ENCODE measurements at regions not wholly inside any gene's neighbourhood (a gene's known extent, or its start where the extent isn't known, plus 50 kb on each side); places are given as distances from the start of the nearest gene placed in this dataset.
"Not testable (repeated sequence)": the region's sequence is repeated elsewhere in the genome, so short reads cannot be mapped to it uniquely, and the experiment has no call there.

GRCh38 chr9:38516273-38516672, 92.0 kb upstream of the IGFBPL1 start:
- not testable (repeated sequence) for H3K27me3 ChIP-seq (replicated peaks in 1 of 2; ENCODE audit: control insufficient read depth in 2 of 2, insufficient read depth in 2 of 2, low read length in 1 of 2); ATAC-seq; FAIRE-seq

GRCh38 chr9:38515055-38515454, 90.8 kb upstream of the IGFBPL1 start:
- H3K27ac ChIP-seq (ENCODE audit: control insufficient read depth, insufficient read depth); POLR2A ChIA-PET; H3K36me3 ChIP-seq (ENCODE audit: control insufficient read depth in 2 of 2, insufficient read depth in 2 of 2, low read length in 1 of 2); ATAC-seq; H3K4me3 ChIP-seq; H3K9ac ChIP-seq (ENCODE audit: control insufficient read depth, insufficient read depth, low read length); H4K20me1 ChIP-seq (ENCODE audit: control insufficient read depth, insufficient read depth); DNase-seq (ENCODE audit: low read depth, low spot score); H2AFZ ChIP-seq (ENCODE audit: control insufficient read depth, low read depth, low read length); in situ Hi-C loops (cut with MboI); H3K27me3 ChIP-seq (replicated peaks in 1 of 2; ENCODE audit: control insufficient read depth in 2 of 2, insufficient read depth in 2 of 2, low read length in 1 of 2); H3K79me2 ChIP-seq (ENCODE audit: control insufficient read depth, insufficient read depth, low read length); H3K4me1 ChIP-seq (ENCODE audit: control insufficient read depth, insufficient read depth, low read length); RAD21 ChIA-PET (ENCODE audit: unreplicated experiment); BruUV-seq (replicated peaks); H3K4me2 ChIP-seq (ENCODE audit: control insufficient read depth, insufficient read depth); CTCF ChIA-PET; FAIRE-seq; H3K9me3 ChIP-seq (replicated peaks; ENCODE audit: control insufficient read depth, insufficient read depth, low read length): not testable (repeated sequence)
- intact Hi-C loops (cut with micrococcal nuclease; ENCODE audit: unreplicated experiment): loop anchor here (10.0 kb wide), 1 partner anchor 70 kb away; no protein-coding TSS in a partner anchor
- 0% methylated on average over 3 of the region's 3 CpGs for WGBS (ENCODE audit: insufficient coverage, insufficient replicate concordance, low lambda C conversion rate, missing lambda C conversion rate)
- SMC1A ChIA-PET (ENCODE audit: uncharacterized antibody, unreplicated experiment): interaction anchor here (0.8 kb wide), 1 partner anchor 82 kb away, joined by 4 read pairs; no protein-coding TSS in a partner anchor

More at GRCh38 chr9:38516273-38516672, 92.0 kb upstream of the IGFBPL1 start:
- BruUV-seq (replicated peaks); H3K4me2 ChIP-seq (ENCODE audit: control insufficient read depth, insufficient read depth); RAD21 ChIA-PET (ENCODE audit: unreplicated experiment); H3K27ac ChIP-seq (ENCODE audit: control insufficient read depth, insufficient read depth); H3K79me2 ChIP-seq (ENCODE audit: control insufficient read depth, insufficient read depth, low read length); H4K20me1 ChIP-seq (ENCODE audit: control insufficient read depth, insufficient read depth); H3K4me1 ChIP-seq (ENCODE audit: control insufficient read depth, insufficient read depth, low read length); H2AFZ ChIP-seq (ENCODE audit: control insufficient read depth, low read depth, low read length); H3K36me3 ChIP-seq (ENCODE audit: control insufficient read depth in 2 of 2, insufficient read depth in 2 of 2, low read length in 1 of 2); POLR2A ChIA-PET; H3K9me3 ChIP-seq (replicated peaks; ENCODE audit: control insufficient read depth, insufficient read depth, low read length); H3K9ac ChIP-seq (ENCODE audit: control insufficient read depth, insufficient read depth, low read length); in situ Hi-C loops (cut with MboI); CTCF ChIA-PET; DNase-seq (ENCODE audit: low read depth, low spot score); H3K4me3 ChIP-seq: not testable (repeated sequence)
- SMC1A ChIA-PET (ENCODE audit: uncharacterized antibody, unreplicated experiment): interaction anchor here (0.6 kb wide), 1 partner anchor 599 kb away, joined by 3 read pairs; no protein-coding TSS in a partner anchor
- WGBS (ENCODE audit: insufficient coverage, insufficient replicate concordance, low lambda C conversion rate, missing lambda C conversion rate): 25% methylated on average over 3 of the region's 3 CpGs
- intact Hi-C loops (cut with micrococcal nuclease; ENCODE audit: unreplicated experiment): loop anchor here (10.0 kb wide), 1 partner anchor 71 kb away; no protein-coding TSS in a partner anchor

DNA sequence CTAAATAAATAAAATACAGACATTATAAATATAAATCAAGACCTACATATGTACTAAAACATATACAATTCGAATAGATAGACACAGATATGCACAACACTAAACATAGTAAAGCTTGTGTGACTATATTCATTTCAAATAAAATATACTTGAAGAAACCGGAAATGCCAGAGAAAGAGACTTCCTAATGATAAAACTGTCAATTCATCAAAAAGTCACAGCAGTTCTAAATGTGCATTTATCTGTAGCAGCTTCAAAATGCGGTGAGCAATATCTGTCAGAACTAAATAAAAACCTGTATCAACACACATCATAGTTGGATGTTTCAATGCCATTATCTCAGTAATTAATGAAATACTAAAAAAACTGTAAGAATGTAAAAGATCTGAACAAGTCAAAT, 86.1 kb upstream of the IGFBPL1 start:
- intact Hi-C loops (cut with micrococcal nuclease; ENCODE audit: unreplicated experiment): loop anchor here (10.0 kb wide), 1 partner anchor 66 kb away; no protein-coding TSS in a partner anchor
- ATAC-seq; POLR2A ChIA-PET; H3K9me3 ChIP-seq (replicated peaks; ENCODE audit: control insufficient read depth, insufficient read depth, low read length); RAD21 ChIA-PET (ENCODE audit: unreplicated experiment); in situ Hi-C loops (cut with MboI); H3K9ac ChIP-seq (ENCODE audit: control insufficient read depth, insufficient read depth, low read length); FAIRE-seq; H2AFZ ChIP-seq (ENCODE audit: control insufficient read depth, low read depth, low read length); H3K27me3 ChIP-seq (replicated peaks in 1 of 2; ENCODE audit: control insufficient read depth in 2 of 2, insufficient read depth in 2 of 2, low read length in 1 of 2); SMC1A ChIA-PET (ENCODE audit: uncharacterized antibody, unreplicated experiment); H3K27ac ChIP-seq (ENCODE audit: control insufficient read depth, insufficient read depth); H3K4me3 ChIP-seq; H3K4me1 ChIP-seq (ENCODE audit: control insufficient read depth, insufficient read depth, low read length); H4K20me1 ChIP-seq (ENCODE audit: control insufficient read depth, insufficient read depth); CTCF ChIA-PET; DNase-seq (ENCODE audit: low read depth, low spot score); H3K36me3 ChIP-seq (ENCODE audit: control insufficient read depth in 2 of 2, insufficient read depth in 2 of 2, low read length in 1 of 2); H3K79me2 ChIP-seq (ENCODE audit: control insufficient read depth, insufficient read depth, low read length); H3K4me2 ChIP-seq (ENCODE audit: control insufficient read depth, insufficient read depth); BruUV-seq (replicated peaks): not testable (repeated sequence)
- 10% methylated on average over 3 of the region's 3 CpGs for WGBS (ENCODE audit: insufficient coverage, insufficient replicate concordance, low lambda C conversion rate, missing lambda C conversion rate)

All from GM12878 (cell line).